ENCODE measurements at regions not wholly inside any gene's neighbourhood (a gene's known extent, or its start where the extent isn't known, plus 50 kb on each side); places are given as distances from the start of the nearest gene placed in this dataset.
A peak's percentile ranks its signal among the peaks of the same experiment; 100 is the strongest.

DNA sequence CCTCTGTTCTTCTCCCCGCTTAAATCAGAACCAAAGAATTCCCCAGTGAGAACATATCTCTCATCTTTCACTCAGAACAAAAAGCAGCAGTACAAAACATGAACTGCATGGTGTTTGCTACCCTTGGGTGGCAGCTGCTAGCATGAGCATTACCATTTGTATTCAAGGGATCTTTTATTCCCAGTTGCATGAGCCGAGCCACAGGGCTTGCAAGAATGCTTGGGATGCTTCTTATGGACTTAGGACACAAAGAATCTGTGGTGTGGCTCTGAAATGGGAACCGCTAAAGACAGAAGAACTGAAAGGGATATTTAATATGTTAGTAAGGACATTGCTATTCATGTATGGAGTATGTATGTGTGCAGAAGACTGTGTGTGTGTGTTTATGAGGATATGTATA, 190.6 kb downstream of the TMX1 start:
- no peak for FAIRE-seq
- dilution Hi-C loops (cut with MboI; ENCODE audit: extremely low pct_ligation_motif_present, low sequenced_read_pairs), result no loop called here

More for the DNA sequence above, 190.6 kb downstream of the TMX1 start:
- peaks cover 9% of the 10 kb centered on the region for H3K4me1 ChIP-seq (ENCODE audit: control insufficient read depth, extremely low read depth, insufficient read depth, low read length)
- DNase-seq (ENCODE audit: low read depth, low spot score), result no peak
- no peaks in the 10 kb centered on the region for H3K9me3 ChIP-seq (replicated peaks; ENCODE audit: control insufficient read depth, insufficient read depth, low read length)
- H4K20me1 ChIP-seq (replicated peaks; ENCODE audit: control insufficient read depth, extremely low read depth, insufficient read depth, low read length), result no peaks in the 10 kb centered on the region
- TF ChIP-seq MYC (IDR thresholded peaks at IDR 0.05; ENCODE audit: low read depth, low read length) (no peak), FOS (IDR thresholded peaks at IDR 0.05; ENCODE audit: borderline replicate concordance, insufficient read depth, low read length) (no peak), POLR2AphosphoS5 (IDR thresholded peaks at IDR 0.05; ENCODE audit: insufficient read depth, low read depth, low read length) (no peak), GATA2 (IDR thresholded peaks at IDR 0.05; ENCODE audit: insufficient read depth, insufficient read length, low read depth, low read length) (no peak), EZH2 (IDR thresholded peaks at IDR 0.05; ENCODE audit: borderline replicate concordance, low read depth, low read length, severe bottlenecking) (no peak), JUN (IDR thresholded peaks at IDR 0.05; ENCODE audit: borderline replicate concordance, insufficient read depth, insufficient read length, low read depth) (no peak), POLR2A (IDR thresholded peaks at IDR 0.05; ENCODE audit: low read depth, low read length) (no peak)
- TF ChIP-seq, protein P1, sequence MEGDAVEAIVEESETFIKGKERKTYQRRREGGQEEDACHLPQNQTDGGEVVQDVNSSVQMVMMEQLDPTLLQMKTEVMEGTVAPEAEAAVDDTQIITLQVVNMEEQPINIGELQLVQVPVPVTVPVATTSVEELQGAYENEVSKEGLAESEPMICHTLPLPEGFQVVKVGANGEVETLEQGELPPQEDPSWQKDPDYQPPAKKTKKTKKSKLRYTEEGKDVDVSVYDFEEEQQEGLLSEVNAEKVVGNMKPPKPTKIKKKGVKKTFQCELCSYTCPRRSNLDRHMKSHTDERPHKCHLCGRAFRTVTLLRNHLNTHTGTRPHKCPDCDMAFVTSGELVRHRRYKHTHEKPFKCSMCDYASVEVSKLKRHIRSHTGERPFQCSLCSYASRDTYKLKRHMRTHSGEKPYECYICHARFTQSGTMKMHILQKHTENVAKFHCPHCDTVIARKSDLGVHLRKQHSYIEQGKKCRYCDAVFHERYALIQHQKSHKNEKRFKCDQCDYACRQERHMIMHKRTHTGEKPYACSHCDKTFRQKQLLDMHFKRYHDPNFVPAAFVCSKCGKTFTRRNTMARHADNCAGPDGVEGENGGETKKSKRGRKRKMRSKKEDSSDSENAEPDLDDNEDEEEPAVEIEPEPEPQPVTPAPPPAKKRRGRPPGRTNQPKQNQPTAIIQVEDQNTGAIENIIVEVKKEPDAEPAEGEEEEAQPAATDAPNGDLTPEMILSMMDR (IDR thresholded peaks at IDR 0.05; ENCODE audit: extremely low read depth in 1 of 2, insufficient read depth in 1 of 2, low read depth in 1 of 2, low read length in 2 of 2), result no peak
- TF ChIP-seq, protein P2, sequence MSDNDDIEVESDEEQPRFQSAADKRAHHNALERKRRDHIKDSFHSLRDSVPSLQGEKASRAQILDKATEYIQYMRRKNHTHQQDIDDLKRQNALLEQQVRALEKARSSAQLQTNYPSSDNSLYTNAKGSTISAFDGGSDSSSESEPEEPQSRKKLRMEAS (IDR thresholded peaks at IDR 0.05; ENCODE audit: insufficient read depth, insufficient read length), result no peak
- peak overlapping the region; percentile 8 for H3K4me2 ChIP-seq (ENCODE audit: insufficient read depth, low read length)
- BruUV-seq (replicated peaks), result no TSS peak
- no peak overlapping the region for H3K9ac ChIP-seq (replicated peaks; ENCODE audit: extremely low read depth, insufficient read depth, low read length)
- H3K9me1 ChIP-seq (replicated peaks; ENCODE audit: control insufficient read depth, extremely low read depth, insufficient read depth, low read length), result no peaks in the 10 kb centered on the region
- intact Hi-C loops (cut with micrococcal nuclease), result no loop called here
- CTCF ChIA-PET, result interaction anchor here (1.7 kb wide), 1 partner anchor 10 kb away, joined by 4 read pairs; no protein-coding TSS in a partner anchor
- H3K79me2 ChIP-seq (ENCODE audit: control insufficient read depth, insufficient read depth, low read length), result no peaks in the 10 kb centered on the region
- no peak overlapping the region for H2AFZ ChIP-seq (ENCODE audit: low read depth, low read length)
- no peak overlapping the region for H3K4me3 ChIP-seq (replicated peaks in 1 of 3; ENCODE audit: insufficient read depth in 1 of 3, low read depth in 1 of 3, low read length in 3 of 3)
- no peak overlapping the region for H3K27ac ChIP-seq (ENCODE audit: insufficient read depth, low read depth, low read length)
- H3K36me3 ChIP-seq (ENCODE audit: control insufficient read depth in 2 of 2, extremely low read depth in 1 of 2, insufficient read depth in 2 of 2, low read length in 2 of 2), result no peaks in the 10 kb centered on the region
- POLR2A ChIA-PET, result no interaction called here
- no peaks in the 10 kb centered on the region for H3K27me3 ChIP-seq (ENCODE audit: control insufficient read depth in 2 of 2, insufficient read depth in 2 of 2, low read length in 2 of 2)

Data from endothelial cell of umbilical vein (primary cell).